Neural progenitor cell (in vitro differentiated cells): ENCODE measurements at regions not wholly inside any gene's neighbourhood (a gene's known extent, or its start where the extent isn't known, plus 50 kb on each side); places are given as distances from the start of the nearest gene placed in this dataset.

Experiments used
- DNase-seq: peaks from one replicate; pipeline ENCODE4 v3.0.0-alpha.2; 2016; ENCODE audit warnings: low spot score
- H2AFZ ChIP-seq: fragments of 200-600 bp; sonication (generic); replicated peaks from 2 replicates; pipeline ENCODE4 v1.6.1; 2016; ENCODE audit warnings: antibody characterized with exemption
- H3F3A ChIP-seq: fragments of 200-600 bp; sonication (generic); 2 replicates; pipeline ENCODE4 v1.6.1; 2016; ENCODE audit warnings: antibody characterized with exemption, low read depth
- H3K27ac ChIP-seq: fragments of 200-600 bp; sonication (generic); 2 replicates; pipeline ENCODE4 v1.5.1; 2016; ENCODE audit warnings: mild to moderate bottlenecking
- H3K27me3 ChIP-seq: fragments of 200-600 bp; sonication (generic); 2 replicates; pipeline ENCODE4 v1.6.1; 2016; ENCODE audit warnings: mild to moderate bottlenecking, moderate library complexity
- H3K36me3 ChIP-seq: fragments of 200-600 bp; sonication (generic); 2 replicates; pipeline ENCODE4 v1.5.1; 2016
- H3K4me1 ChIP-seq: fragments of 200-600 bp; sonication (generic); 2 replicates; pipeline ENCODE4 v1.6.1; 2016; ENCODE audit warnings: mixed run types
- H3K4me2 ChIP-seq: fragments of 200-600 bp; sonication (generic); 2 replicates; pipeline ENCODE4 v1.6.1; 2016
- H3K4me3 ChIP-seq: fragments of 200-600 bp; sonication (generic); 2 replicates; pipeline ENCODE4 v1.5.1; 2016
- H3K79me2 ChIP-seq: fragments of 200-600 bp; sonication (generic); 2 replicates; pipeline ENCODE4 v1.6.1; 2016; ENCODE audit warnings: low read depth
- H3K9ac ChIP-seq: fragments of 200-600 bp; sonication (generic); 2 replicates; pipeline ENCODE4 v1.6.1; 2016
- H3K9me3 ChIP-seq: fragments of 200-600 bp; sonication (generic); 2 replicates; pipeline ENCODE4 v1.5.1; 2016; ENCODE audit warnings: low read depth
- H4K20me1 ChIP-seq: fragments of 200-600 bp; sonication (generic); 2 replicates; pipeline ENCODE4 v1.6.1; 2016; ENCODE audit warnings: low read depth
- H3K27ac Mint-ChIP-seq: 3 replicates; pipeline ENCODE4 v1.8.0; 2021; ENCODE audit warnings: mixed read lengths
- H3K27me3 Mint-ChIP-seq: 2 replicates; pipeline ENCODE4 v1.8.0; 2022; ENCODE audit warnings: low read depth, mild to moderate bottlenecking, inconsistent platforms, moderate library complexity, mixed read lengths; ENCODE audit not compliant: insufficient read depth
- H3K36me3 Mint-ChIP-seq: 3 replicates; pipeline ENCODE4 v1.8.0; 2021; ENCODE audit warnings: mixed read lengths
- H3K4me1 Mint-ChIP-seq: 3 replicates; pipeline ENCODE4 v1.8.0; 2021; ENCODE audit warnings: mixed read lengths
- H3K4me3 Mint-ChIP-seq: 3 replicates; pipeline ENCODE4 v1.8.0; 2021; ENCODE audit warnings: mild to moderate bottlenecking, moderate library complexity, mixed read lengths
- H3K9me3 Mint-ChIP-seq: 3 replicates; pipeline ENCODE4 v1.8.0; 2020; ENCODE audit warnings: mixed read lengths
- CTCF ChIP-seq: fragments of 200-600 bp; sonication (generic); IDR thresholded peaks from 2 replicates; pipeline ENCODE4 v1.5.1; 2017; ENCODE audit warnings: antibody characterized with exemption, mild to moderate bottlenecking
- EZH2 ChIP-seq: fragments of 200-600 bp; sonication (generic); IDR thresholded peaks from 2 replicates; pipeline ENCODE4 v1.6.1; 2017; ENCODE audit warnings: antibody characterized with exemption, mild to moderate bottlenecking, moderate library complexity
- EZH2phosphoT487 ChIP-seq: fragments of 200-600 bp; sonication (generic); IDR thresholded peaks from 2 replicates; pipeline ENCODE4 v1.6.1; 2017; ENCODE audit warnings: antibody characterized with exemption

GRCh38 chr6:101066481-101066880 lies 185.4 kb upstream of the ASCC3 start:
- no peaks in the 10 kb centered on the region for H3K4me1 Mint-ChIP-seq
- H3K4me1 ChIP-seq: no peaks in the 10 kb centered on the region
- no peak overlapping the region for H3K4me3 Mint-ChIP-seq
- H3K27me3 Mint-ChIP-seq: peaks cover 2% of the 10 kb centered on the region
- H3K27ac ChIP-seq: no peak overlapping the region
- DNase-seq: no peak
- H3K79me2 ChIP-seq: no peaks in the 10 kb centered on the region
- H3K9me3 Mint-ChIP-seq: peaks cover 14% of the 10 kb centered on the region
- H3K27ac Mint-ChIP-seq: no peak overlapping the region
- H3K36me3 Mint-ChIP-seq: no peaks in the 10 kb centered on the region
- H2AFZ ChIP-seq: no peak overlapping the region
- H4K20me1 ChIP-seq: no peaks in the 10 kb centered on the region
- H3K9ac ChIP-seq: no peak overlapping the region
- H3K4me3 ChIP-seq: no peak overlapping the region
- no peaks in the 10 kb centered on the region for H3K36me3 ChIP-seq
- no peaks in the 10 kb centered on the region for H3F3A ChIP-seq
- no peak overlapping the region for H3K4me2 ChIP-seq
- no peak for TF ChIP-seq EZH2
- no peak for TF ChIP-seq EZH2phosphoT487
- TF ChIP-seq CTCF: no peak
- no peaks in the 10 kb centered on the region for H3K27me3 ChIP-seq
- H3K9me3 ChIP-seq: no peaks in the 10 kb centered on the region

DNA sequence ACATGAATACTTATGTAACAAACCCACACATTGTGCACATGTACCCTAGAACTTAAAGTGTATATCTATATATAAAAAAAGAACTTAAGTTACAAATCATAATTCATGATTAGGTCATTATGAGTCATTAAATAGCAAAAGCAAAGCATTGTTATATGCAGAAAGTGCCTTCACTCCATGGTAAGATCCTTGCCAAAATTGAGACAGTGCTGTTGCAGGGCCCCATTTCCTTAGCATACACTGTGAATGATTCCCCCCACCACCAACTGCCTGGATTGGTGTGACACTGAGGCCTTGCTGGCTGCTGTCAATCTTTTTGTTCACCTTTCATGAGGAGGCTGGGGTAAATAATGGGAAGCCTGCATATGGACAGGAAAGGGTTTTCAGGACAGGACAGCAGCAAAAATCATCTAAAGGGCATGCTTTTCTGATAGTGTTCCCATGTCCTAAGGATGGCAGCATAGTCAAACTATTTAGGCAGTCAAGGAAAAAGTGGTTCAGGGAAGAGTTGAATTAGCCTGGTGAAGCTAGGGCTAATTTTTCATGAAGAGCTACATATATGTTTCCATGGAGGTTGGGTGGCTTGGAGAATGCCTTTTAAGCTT lies 188.2 kb upstream of the ASCC3 start:
- Histone ChIP-seq H2AFZ (no peak overlapping the region), H3K4me3 (no peak overlapping the region), H3K36me3 (no peaks in the 10 kb centered on the region), H4K20me1 (no peaks in the 10 kb centered on the region), H3F3A (no peaks in the 10 kb centered on the region), H3K9ac (no peak overlapping the region), H3K27ac (no peak overlapping the region), H3K4me1 (no peaks in the 10 kb centered on the region), H3K9me3 (no peaks in the 10 kb centered on the region), H3K27me3 (no peaks in the 10 kb centered on the region), H3K4me2 (no peak overlapping the region), H3K79me2 (no peaks in the 10 kb centered on the region)
- Mint-ChIP-seq H3K4me3 (no peak overlapping the region), H3K27ac (no peak overlapping the region), H3K4me1 (no peaks in the 10 kb centered on the region), H3K36me3 (no peaks in the 10 kb centered on the region), H3K9me3 (peaks cover 15% of the 10 kb centered on the region), H3K27me3 (peaks cover 3% of the 10 kb centered on the region)
- TF ChIP-seq CTCF (no peak), EZH2phosphoT487 (no peak), EZH2 (no peak)
- no peak for DNase-seq

DNA sequence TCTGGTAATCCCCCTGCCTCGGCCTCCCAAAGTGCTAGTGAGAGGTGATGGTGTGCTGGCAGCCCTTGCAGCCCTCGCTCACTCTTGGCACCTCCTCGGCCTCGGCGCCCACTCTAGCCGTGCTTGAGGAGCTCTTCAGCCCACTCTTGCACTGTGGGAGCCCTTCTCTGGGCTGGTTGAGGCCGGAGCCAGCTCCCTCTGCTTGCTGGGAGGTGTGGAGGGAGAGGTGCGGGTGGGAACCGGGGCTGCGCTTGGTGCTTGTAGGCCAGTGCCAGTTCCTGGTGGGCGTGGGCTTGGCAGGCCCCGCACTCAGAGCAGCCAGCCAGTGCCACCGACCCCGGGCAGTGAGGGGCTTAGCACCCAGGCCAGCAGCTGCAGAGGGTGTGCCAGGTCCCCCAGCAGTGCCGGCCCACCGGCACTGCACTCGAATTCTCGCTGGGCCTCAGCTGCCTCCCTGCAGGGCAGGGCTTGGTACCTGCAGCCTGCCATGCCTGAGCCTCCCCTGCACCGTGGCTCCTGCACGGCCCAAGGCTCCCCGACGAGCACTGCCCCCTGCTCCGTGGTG lies 189.0 kb upstream of the ASCC3 start:
- Histone ChIP-seq H3K27me3 (no peaks in the 10 kb centered on the region), H3K27ac (no peak overlapping the region), H3K79me2 (no peaks in the 10 kb centered on the region), H2AFZ (no peak overlapping the region), H3K36me3 (no peaks in the 10 kb centered on the region), H4K20me1 (no peaks in the 10 kb centered on the region), H3K4me3 (no peak overlapping the region), H3K9me3 (no peaks in the 10 kb centered on the region), H3K4me2 (no peak overlapping the region), H3K4me1 (no peaks in the 10 kb centered on the region), H3F3A (no peaks in the 10 kb centered on the region), H3K9ac (no peak overlapping the region)
- Mint-ChIP-seq H3K27me3 (peaks cover 3% of the 10 kb centered on the region), H3K4me1 (no peaks in the 10 kb centered on the region), H3K36me3 (no peaks in the 10 kb centered on the region), H3K4me3 (no peak overlapping the region), H3K27ac (no peak overlapping the region), H3K9me3 (peaks cover 15% of the 10 kb centered on the region)
- no peak for TF ChIP-seq EZH2phosphoT487
- no peak for TF ChIP-seq EZH2
- TF ChIP-seq CTCF: no peak
- DNase-seq: no peak
